Hepatocyte (in vitro differentiated cells): ENCODE measurements at regions not wholly inside any gene's neighbourhood (a gene's known extent, or its start where the extent isn't known, plus 50 kb on each side); places are given as distances from the start of the nearest gene placed in this dataset.

Source experiments
- EZH2 ChIP-seq: fragments of 200-600 bp; sonication (generic); IDR thresholded peaks from 2 replicates; pipeline ENCODE4 v1.6.1; 2016; ENCODE audit warnings: antibody characterized with exemption, mild to moderate bottlenecking, borderline replicate concordance
- EZH2phosphoT487 ChIP-seq: fragments of 200-600 bp; sonication (generic); IDR thresholded peaks from one replicate; pipeline ENCODE4 v1.6.1; 2018; ENCODE audit warnings: antibody characterized with exemption, mild to moderate bottlenecking, low read depth, moderate library complexity; ENCODE audit not compliant: unreplicated experiment, severe bottlenecking
- TF ChIP-seq, protein P1 (sequence below): fragments of 200-600 bp; sonication (generic); IDR thresholded peaks from 2 replicates; pipeline ENCODE4 v1.5.1; 2016; ENCODE audit warnings: antibody characterized with exemption, mild to moderate bottlenecking; ENCODE audit not compliant: poor library complexity

DNA sequence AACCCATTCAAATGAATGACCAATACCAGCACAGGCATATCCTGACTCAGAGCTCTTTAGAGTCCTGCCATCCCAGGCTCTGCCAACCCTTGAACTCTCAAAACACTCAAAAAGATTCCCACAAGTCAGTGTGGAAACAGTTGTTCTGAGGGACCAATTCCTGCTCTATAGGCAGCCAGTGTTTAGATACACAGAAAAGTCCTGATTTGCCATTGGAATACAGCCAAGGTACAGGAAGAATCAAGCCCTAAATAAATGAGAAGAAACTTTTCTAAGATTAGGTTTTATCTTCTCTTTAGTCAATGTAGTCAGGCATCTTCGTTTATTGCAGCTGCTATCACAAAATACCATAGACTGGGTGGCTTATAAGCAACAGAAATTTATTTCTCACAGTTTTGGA lies 626.8 kb upstream of the ARID1B start:
- TF ChIP-seq, protein P1, sequence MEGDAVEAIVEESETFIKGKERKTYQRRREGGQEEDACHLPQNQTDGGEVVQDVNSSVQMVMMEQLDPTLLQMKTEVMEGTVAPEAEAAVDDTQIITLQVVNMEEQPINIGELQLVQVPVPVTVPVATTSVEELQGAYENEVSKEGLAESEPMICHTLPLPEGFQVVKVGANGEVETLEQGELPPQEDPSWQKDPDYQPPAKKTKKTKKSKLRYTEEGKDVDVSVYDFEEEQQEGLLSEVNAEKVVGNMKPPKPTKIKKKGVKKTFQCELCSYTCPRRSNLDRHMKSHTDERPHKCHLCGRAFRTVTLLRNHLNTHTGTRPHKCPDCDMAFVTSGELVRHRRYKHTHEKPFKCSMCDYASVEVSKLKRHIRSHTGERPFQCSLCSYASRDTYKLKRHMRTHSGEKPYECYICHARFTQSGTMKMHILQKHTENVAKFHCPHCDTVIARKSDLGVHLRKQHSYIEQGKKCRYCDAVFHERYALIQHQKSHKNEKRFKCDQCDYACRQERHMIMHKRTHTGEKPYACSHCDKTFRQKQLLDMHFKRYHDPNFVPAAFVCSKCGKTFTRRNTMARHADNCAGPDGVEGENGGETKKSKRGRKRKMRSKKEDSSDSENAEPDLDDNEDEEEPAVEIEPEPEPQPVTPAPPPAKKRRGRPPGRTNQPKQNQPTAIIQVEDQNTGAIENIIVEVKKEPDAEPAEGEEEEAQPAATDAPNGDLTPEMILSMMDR = no peak
- no peak for TF ChIP-seq EZH2phosphoT487
- no peak for TF ChIP-seq EZH2
